C4-2B (cell line): ENCODE measurements at regions not wholly inside any gene's neighbourhood (a gene's known extent, or its start where the extent isn't known, plus 50 kb on each side); places are given as distances from the start of the nearest gene placed in this dataset.

Source experiments
- CTCF ChIP-seq: fragments of 450-650 bp; conservative IDR thresholded peaks from 2 replicates; pipeline ENCODE4 v1.5.1; 2017; ENCODE audit warnings: mild to moderate bottlenecking
- ZFX ChIP-seq: fragments of 450-650 bp; IDR thresholded peaks from 2 replicates; pipeline ENCODE4 v1.6.1; 2017

GRCh38 chr5:101473483-101473882, 570.4 kb upstream of the ST8SIA4 start:
- TF ChIP-seq CTCF (no peak), ZFX (no peak)
